ENCODE measurements at regions not wholly inside any gene's neighbourhood (a gene's known extent, or its start where the extent isn't known, plus 50 kb on each side); places are given as distances from the start of the nearest gene placed in this dataset.
A peak's percentile ranks its signal among the peaks of the same experiment; 100 is the strongest.

DNA sequence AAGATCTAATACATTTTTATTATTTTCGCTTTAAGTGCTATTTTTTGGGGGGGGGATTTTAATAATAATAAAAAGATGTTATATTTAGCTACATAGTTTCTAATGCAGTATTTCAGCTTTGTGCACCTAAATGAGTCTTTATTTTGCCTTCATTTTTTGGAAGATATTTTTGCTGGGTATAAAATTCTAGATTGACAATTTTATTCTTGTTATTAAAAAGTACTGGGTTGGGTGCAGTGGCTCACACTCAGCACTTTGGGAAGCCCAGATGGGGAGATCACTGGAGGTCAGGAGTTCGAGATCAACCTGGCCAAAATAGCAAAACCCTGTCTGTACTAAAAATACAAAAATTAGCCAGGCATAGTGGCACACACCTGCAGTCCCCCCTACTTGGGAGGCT lies 173.6 kb downstream of the SLC15A5 start:
- no peak overlapping the region for H3K27ac ChIP-seq (ENCODE audit: low read depth, low read length)
- H3K4me1 ChIP-seq (ENCODE audit: control insufficient read depth in 5 of 5, insufficient read depth in 5 of 5, low read length in 5 of 5) = no peaks in the 10 kb centered on the region
- H3K9ac ChIP-seq (ENCODE audit: low read length in 5 of 5) = no peak overlapping the region
- H3K9me3 ChIP-seq (ENCODE audit: control insufficient read depth in 5 of 5, low read length in 5 of 5) = peaks cover 0 to 10% (median 5%) of the 10 kb centered on the region in 5 donors
- no peaks in the 10 kb centered on the region for H3K36me3 ChIP-seq (ENCODE audit: control insufficient read depth in 5 of 5, insufficient read depth in 5 of 5, low read length in 5 of 5)
- no peak overlapping the region for H3K4me3 ChIP-seq (ENCODE audit: low read depth in 1 of 5, low read length in 5 of 5)
- no peaks in the 10 kb centered on the region for H3K27me3 ChIP-seq (ENCODE audit: control insufficient read depth in 5 of 5, insufficient read depth in 4 of 5, low read length in 5 of 5)

DNA sequence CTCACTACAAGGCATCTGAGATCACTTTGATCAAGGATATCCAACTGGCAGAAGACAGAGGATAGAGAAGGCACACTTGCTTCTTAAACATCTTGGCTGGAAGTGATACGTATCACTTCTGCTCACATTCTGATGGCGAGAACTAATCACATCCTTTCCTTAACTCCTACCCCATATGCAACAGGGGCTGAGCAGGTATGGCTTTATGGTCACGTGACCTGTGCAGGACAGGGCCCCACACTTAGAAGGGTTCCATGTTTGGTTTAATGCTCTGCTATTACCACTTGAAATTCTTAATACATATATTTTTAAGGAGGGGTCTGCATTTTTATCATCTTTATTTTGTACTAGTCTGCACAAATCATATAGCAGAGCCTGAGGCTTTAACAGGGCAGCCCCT lies 177.3 kb downstream of the SLC15A5 start:
- no peaks in the 10 kb centered on the region for H3K27me3 ChIP-seq (ENCODE audit: control insufficient read depth in 5 of 5, insufficient read depth in 4 of 5, low read length in 5 of 5)
- no peak overlapping the region for H3K27ac ChIP-seq (ENCODE audit: low read depth, low read length)
- peaks cover 0 to 10% (median 6%) of the 10 kb centered on the region in 5 donors for H3K4me1 ChIP-seq (ENCODE audit: control insufficient read depth in 5 of 5, insufficient read depth in 5 of 5, low read length in 5 of 5)
- H3K9ac ChIP-seq (ENCODE audit: low read length in 5 of 5) = no peak overlapping the region
- peaks cover 0 to 5% (median 4%) of the 10 kb centered on the region in 5 donors for H3K9me3 ChIP-seq (ENCODE audit: control insufficient read depth in 5 of 5, low read length in 5 of 5)
- no peaks in the 10 kb centered on the region for H3K36me3 ChIP-seq (ENCODE audit: control insufficient read depth in 5 of 5, insufficient read depth in 5 of 5, low read length in 5 of 5)
- no peak overlapping the region for H3K4me3 ChIP-seq (ENCODE audit: low read depth in 1 of 5, low read length in 5 of 5)

DNA sequence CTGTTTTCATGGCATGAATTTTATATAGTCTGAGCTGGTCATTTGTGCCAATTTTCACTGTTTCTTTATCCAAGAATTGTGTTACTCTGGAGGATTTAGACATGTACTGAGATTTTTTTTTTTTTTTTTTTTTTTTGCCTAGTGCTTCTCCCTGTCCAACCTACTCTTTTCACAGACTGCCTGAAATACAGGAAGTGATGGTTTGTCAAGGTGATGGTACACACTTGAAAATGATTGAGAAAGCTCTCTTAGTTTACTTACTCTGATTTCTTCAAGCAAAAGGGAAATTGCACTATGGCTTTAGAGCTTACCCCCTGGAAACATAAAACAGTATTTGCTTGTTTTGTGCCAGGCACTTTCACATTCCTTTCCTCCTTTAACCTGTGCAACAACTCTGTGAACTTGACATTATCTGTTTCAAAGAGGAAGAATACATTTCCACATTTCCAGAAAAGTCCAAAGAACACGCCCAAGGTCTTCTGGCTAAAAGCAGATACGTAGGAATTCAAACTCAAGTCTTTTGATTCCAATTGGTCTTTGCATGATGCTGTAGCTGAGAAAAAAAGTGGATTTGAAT lies 181.1 kb downstream of the SLC15A5 start:
- Histone ChIP-seq H3K9ac (ENCODE audit: low read length in 5 of 5) (peak overlapping the region in 1 of 5 donors; percentile 35), H3K4me1 (ENCODE audit: control insufficient read depth in 5 of 5, insufficient read depth in 5 of 5, low read length in 5 of 5) (peaks cover 0 to 12% (median 6%) of the 10 kb centered on the region in 5 donors), H3K36me3 (ENCODE audit: control insufficient read depth in 5 of 5, insufficient read depth in 5 of 5, low read length in 5 of 5) (no peaks in the 10 kb centered on the region), H3K9me3 (ENCODE audit: control insufficient read depth in 5 of 5, low read length in 5 of 5) (no peaks in the 10 kb centered on the region), H3K27me3 (ENCODE audit: control insufficient read depth in 5 of 5, insufficient read depth in 4 of 5, low read length in 5 of 5) (no peaks in the 10 kb centered on the region), H3K27ac (ENCODE audit: low read depth, low read length) (no peak overlapping the region), H3K4me3 (ENCODE audit: low read depth in 1 of 5, low read length in 5 of 5) (no peak overlapping the region)

DNA sequence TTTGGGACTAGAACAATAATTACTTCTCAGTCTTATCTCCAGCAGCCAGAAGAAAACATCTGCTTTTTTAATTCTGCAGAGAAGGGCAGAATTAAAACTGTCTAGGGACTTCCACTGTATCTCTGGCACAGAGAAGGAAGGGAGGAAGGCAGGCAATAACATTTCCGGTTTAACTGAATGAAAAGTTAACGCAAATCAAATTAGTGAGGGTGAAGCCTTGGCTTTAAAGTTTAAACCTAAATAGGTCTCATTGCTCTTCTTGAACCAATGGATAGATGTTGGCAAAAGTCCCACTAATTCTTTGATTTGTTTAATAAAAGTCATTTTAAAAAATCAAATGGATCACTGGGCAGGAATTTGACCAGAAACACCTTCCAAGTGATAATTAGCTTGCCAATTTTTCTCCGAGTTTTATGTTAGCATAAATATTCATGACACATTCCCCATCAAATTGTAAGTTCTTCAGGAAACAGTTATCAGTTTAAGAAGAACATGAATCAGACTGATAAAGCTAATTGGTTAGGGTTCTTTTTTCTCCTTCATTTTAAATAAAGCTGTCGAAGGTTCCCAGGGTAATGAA lies 181.9 kb downstream of the SLC15A5 start:
- no peaks in the 10 kb centered on the region for H3K27me3 ChIP-seq (ENCODE audit: control insufficient read depth in 5 of 5, insufficient read depth in 4 of 5, low read length in 5 of 5)
- no peak overlapping the region for H3K27ac ChIP-seq (ENCODE audit: low read depth, low read length)
- peak overlapping the region in 1 of 5 donors; percentile 34 for H3K9ac ChIP-seq (ENCODE audit: low read length in 5 of 5)
- no peak overlapping the region for H3K4me3 ChIP-seq (ENCODE audit: low read depth in 1 of 5, low read length in 5 of 5)
- no peaks in the 10 kb centered on the region for H3K36me3 ChIP-seq (ENCODE audit: control insufficient read depth in 5 of 5, insufficient read depth in 5 of 5, low read length in 5 of 5)
- H3K4me1 ChIP-seq (ENCODE audit: control insufficient read depth in 5 of 5, insufficient read depth in 5 of 5, low read length in 5 of 5) = peaks cover 0 to 12% (median 6%) of the 10 kb centered on the region in 5 donors
- no peaks in the 10 kb centered on the region for H3K9me3 ChIP-seq (ENCODE audit: control insufficient read depth in 5 of 5, low read length in 5 of 5)

DNA sequence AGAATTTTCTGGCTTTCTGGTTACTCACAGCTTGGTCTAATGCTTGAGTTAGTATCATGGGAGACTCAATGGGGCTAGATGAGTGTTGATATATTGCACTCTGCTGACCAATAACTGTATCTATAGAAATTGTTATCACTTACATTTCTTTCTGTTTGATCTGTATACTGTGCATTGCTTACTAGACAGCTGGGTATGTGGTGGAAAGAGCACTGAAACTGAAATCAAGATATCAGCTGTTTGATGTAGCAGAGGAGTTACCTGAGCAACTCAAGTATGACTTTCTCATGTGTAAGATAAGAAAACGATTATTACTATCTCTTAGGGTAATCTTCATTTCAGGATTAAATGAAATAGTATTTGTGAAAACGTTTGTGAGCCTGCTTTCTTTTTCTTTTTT lies 183.0 kb downstream of the SLC15A5 start:
- Histone ChIP-seq H3K9me3 (ENCODE audit: control insufficient read depth in 5 of 5, low read length in 5 of 5) (no peaks in the 10 kb centered on the region), H3K27ac (ENCODE audit: low read depth, low read length) (no peak overlapping the region), H3K4me1 (ENCODE audit: control insufficient read depth in 5 of 5, insufficient read depth in 5 of 5, low read length in 5 of 5) (peaks cover 0 to 12% (median 6%) of the 10 kb centered on the region in 5 donors), H3K27me3 (ENCODE audit: control insufficient read depth in 5 of 5, insufficient read depth in 4 of 5, low read length in 5 of 5) (no peaks in the 10 kb centered on the region), H3K36me3 (ENCODE audit: control insufficient read depth in 5 of 5, insufficient read depth in 5 of 5, low read length in 5 of 5) (no peaks in the 10 kb centered on the region), H3K9ac (ENCODE audit: low read length in 5 of 5) (no peak overlapping the region), H3K4me3 (ENCODE audit: low read depth in 1 of 5, low read length in 5 of 5) (no peak overlapping the region)

DNA sequence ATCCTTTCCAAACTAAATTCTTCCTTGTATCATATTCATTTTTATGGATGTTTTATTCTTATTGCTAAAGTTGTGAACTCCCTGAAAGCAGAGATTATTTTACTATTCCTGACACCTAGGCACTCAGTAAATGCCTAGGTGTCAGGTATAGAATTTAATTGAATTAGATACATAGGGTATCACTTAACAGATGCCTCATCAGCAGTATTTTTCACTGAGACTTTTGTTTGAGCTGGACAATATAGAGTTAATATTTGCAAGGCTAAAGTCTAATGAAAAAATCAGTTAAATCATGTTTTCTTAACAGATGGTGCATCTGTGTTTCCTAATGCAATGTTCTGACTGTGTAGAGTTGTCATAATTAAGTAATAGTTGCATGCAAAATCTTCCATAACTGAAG lies 182.7 kb downstream of the DERA start:
- peaks cover 0 to 12% (median 6%) of the 10 kb centered on the region in 5 donors for H3K4me1 ChIP-seq (ENCODE audit: control insufficient read depth in 5 of 5, insufficient read depth in 5 of 5, low read length in 5 of 5)

DNA sequence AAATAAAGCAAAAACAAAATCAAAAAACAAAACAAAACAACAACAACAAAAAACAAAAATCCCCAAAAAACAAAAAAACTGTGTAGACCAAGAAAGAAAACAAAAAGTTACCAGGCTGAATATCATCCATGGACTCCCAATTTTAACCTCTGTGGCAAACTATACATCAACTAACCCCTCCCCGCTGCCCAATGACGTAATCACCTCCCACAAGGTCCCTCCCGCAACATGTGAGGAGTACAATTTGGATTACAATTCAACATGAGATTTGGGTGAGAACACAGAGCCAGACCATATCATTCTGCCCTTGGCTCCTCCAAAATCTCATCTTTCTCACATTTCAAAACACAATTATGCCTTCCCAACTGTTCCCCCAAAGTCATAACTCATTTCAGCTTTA lies 179.8 kb downstream of the DERA start:
- Histone ChIP-seq H3K4me3 (ENCODE audit: low read depth in 1 of 5, low read length in 5 of 5) (no peak overlapping the region), H3K36me3 (ENCODE audit: control insufficient read depth in 5 of 5, insufficient read depth in 5 of 5, low read length in 5 of 5) (no peaks in the 10 kb centered on the region), H3K9me3 (ENCODE audit: control insufficient read depth in 5 of 5, low read length in 5 of 5) (no peaks in the 10 kb centered on the region), H3K9ac (ENCODE audit: low read length in 5 of 5) (no peak overlapping the region), H3K27me3 (ENCODE audit: control insufficient read depth in 5 of 5, insufficient read depth in 4 of 5, low read length in 5 of 5) (no peaks in the 10 kb centered on the region), H3K4me1 (ENCODE audit: control insufficient read depth in 5 of 5, insufficient read depth in 5 of 5, low read length in 5 of 5) (peaks cover 0 to 8% (median 6%) of the 10 kb centered on the region in 5 donors), H3K27ac (ENCODE audit: low read depth, low read length) (no peak overlapping the region)

More for the DNA sequence above, 182.7 kb downstream of the DERA start:
- Histone ChIP-seq H3K27ac (ENCODE audit: low read depth, low read length) (no peak overlapping the region), H3K36me3 (ENCODE audit: control insufficient read depth in 5 of 5, insufficient read depth in 5 of 5, low read length in 5 of 5) (no peaks in the 10 kb centered on the region), H3K9ac (ENCODE audit: low read length in 5 of 5) (no peak overlapping the region), H3K9me3 (ENCODE audit: control insufficient read depth in 5 of 5, low read length in 5 of 5) (no peaks in the 10 kb centered on the region), H3K27me3 (ENCODE audit: control insufficient read depth in 5 of 5, insufficient read depth in 4 of 5, low read length in 5 of 5) (no peaks in the 10 kb centered on the region), H3K4me3 (ENCODE audit: low read depth in 1 of 5, low read length in 5 of 5) (no peak overlapping the region)

DNA sequence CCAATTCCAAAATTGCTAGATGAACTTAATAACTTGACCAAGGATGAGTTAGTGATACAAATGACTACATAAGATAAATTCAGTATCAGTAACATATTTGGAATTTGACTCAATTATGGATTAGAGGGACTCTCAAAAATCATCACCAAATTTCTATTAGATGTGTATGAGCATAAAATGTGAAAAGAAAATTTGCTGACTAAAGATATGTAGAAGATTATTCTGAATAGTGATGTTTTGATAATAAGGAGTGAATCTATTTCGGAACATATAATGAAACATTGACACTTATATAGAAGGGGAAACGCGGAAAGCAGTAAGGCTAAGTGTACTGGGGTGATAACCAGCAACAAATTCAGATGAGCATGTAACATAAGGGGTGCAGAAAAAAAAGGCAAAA lies 177.3 kb downstream of the DERA start:
- Histone ChIP-seq H3K9me3 (ENCODE audit: control insufficient read depth in 5 of 5, low read length in 5 of 5) (no peaks in the 10 kb centered on the region), H3K27me3 (ENCODE audit: control insufficient read depth in 5 of 5, insufficient read depth in 4 of 5, low read length in 5 of 5) (no peaks in the 10 kb centered on the region), H3K4me3 (ENCODE audit: low read depth in 1 of 5, low read length in 5 of 5) (no peak overlapping the region), H3K4me1 (ENCODE audit: control insufficient read depth in 5 of 5, insufficient read depth in 5 of 5, low read length in 5 of 5) (no peaks in the 10 kb centered on the region), H3K9ac (ENCODE audit: low read length in 5 of 5) (no peak overlapping the region), H3K36me3 (ENCODE audit: control insufficient read depth in 5 of 5, insufficient read depth in 5 of 5, low read length in 5 of 5) (no peaks in the 10 kb centered on the region), H3K27ac (ENCODE audit: low read depth, low read length) (no peak overlapping the region)
